ENCODE measurements at regions not wholly inside any gene's neighbourhood (a gene's known extent, or its start where the extent isn't known, plus 50 kb on each side); places are given as distances from the start of the nearest gene placed in this dataset.
"Not testable (repeated sequence)": the region's sequence is repeated elsewhere in the genome, so short reads cannot be mapped to it uniquely, and the experiment has no call there.

DNA sequence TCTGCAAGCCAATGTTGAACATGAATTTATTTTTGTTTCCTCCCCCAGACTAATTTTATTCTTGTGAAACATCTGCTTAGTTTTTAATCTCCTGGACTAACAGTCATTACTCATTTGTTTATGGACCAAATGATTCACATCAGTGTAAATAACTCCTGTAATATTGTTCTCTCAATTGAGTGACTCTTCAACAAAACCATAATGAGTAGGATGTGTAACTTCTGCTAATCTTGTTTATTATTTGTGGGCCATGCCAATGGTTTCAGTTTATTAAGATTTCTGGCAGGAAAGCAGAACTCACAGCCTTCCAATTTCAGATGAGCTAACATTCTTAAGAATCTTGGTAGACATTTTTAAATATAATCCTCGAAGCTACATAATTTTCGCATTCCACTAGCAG is 1216.3 kb upstream of the GOT2 start:
- TF ChIP-seq, protein P1, sequence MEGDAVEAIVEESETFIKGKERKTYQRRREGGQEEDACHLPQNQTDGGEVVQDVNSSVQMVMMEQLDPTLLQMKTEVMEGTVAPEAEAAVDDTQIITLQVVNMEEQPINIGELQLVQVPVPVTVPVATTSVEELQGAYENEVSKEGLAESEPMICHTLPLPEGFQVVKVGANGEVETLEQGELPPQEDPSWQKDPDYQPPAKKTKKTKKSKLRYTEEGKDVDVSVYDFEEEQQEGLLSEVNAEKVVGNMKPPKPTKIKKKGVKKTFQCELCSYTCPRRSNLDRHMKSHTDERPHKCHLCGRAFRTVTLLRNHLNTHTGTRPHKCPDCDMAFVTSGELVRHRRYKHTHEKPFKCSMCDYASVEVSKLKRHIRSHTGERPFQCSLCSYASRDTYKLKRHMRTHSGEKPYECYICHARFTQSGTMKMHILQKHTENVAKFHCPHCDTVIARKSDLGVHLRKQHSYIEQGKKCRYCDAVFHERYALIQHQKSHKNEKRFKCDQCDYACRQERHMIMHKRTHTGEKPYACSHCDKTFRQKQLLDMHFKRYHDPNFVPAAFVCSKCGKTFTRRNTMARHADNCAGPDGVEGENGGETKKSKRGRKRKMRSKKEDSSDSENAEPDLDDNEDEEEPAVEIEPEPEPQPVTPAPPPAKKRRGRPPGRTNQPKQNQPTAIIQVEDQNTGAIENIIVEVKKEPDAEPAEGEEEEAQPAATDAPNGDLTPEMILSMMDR (IDR thresholded peaks at IDR 0.05): no peak
- H3K4me3 ChIP-seq (replicated peaks in 1 of 3): no peak overlapping the region
- H3K27ac ChIP-seq: no peak overlapping the region
- H3K4me1 ChIP-seq: no peaks in the 10 kb centered on the region
- H3K9me3 ChIP-seq: no peaks in the 10 kb centered on the region
- WGBS, 2 donors: 83 to 89% methylated on average over 2 of the region's 2 CpGs
- intact Hi-C loops (cut with DNase I): no loop called here
- DNase-seq: no peak
- H3K27me3 ChIP-seq: no peaks in the 10 kb centered on the region
- no peaks in the 10 kb centered on the region for H3K36me3 ChIP-seq

- H3K4me3 ChIP-seq (replicated peaks in 1 of 3); H3K4me1 ChIP-seq; H3K27me3 ChIP-seq; intact Hi-C loops (cut with DNase I); H3K27ac ChIP-seq; DNase-seq; H3K36me3 ChIP-seq; H3K9me3 ChIP-seq: not testable (repeated sequence)
- WGBS, 2 donors: 67 to 85% methylated on average over 5 of the region's 5 CpGs
Observed at GRCh38 chr16:59944041-59944440, 1209.9 kb upstream of the GOT2 start.

DNA sequence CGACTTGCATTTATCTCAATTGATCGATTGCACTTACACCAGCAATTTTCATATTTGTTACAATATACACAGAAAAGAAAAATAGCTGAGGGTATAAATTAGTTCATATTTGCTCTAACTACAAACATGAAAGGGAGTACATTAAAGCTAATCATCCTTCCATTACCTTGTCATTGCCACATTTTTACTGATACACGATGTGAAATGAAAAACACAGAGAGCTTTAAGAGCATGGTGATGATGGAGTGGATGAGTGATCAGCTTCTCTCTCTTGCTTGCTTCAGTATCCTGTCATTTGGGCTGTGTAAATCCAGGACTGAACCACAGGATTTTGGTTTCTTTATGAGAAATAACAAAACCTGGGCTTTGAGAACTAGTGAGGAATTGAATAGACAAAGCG is 1207.5 kb upstream of the GOT2 start:
- Histone ChIP-seq H3K36me3 (no peaks in the 10 kb centered on the region), H3K4me3 (replicated peaks in 1 of 3) (no peak overlapping the region), H3K9me3 (no peaks in the 10 kb centered on the region), H3K27me3 (no peaks in the 10 kb centered on the region), H3K27ac (no peak overlapping the region), H3K4me1 (no peaks in the 10 kb centered on the region)
- WGBS, 2 donors: 84 to 86% methylated on average over 4 of the region's 4 CpGs
- intact Hi-C loops (cut with DNase I): no loop called here
- no peak for DNase-seq
- TF ChIP-seq POLR2A (IDR thresholded peaks at IDR 0.05): no peak
- TF ChIP-seq, protein P1 (IDR thresholded peaks at IDR 0.05): no peak

- DNase-seq: no peak
- WGBS, 2 donors: 66 to 67% methylated on average over 2 of the region's 2 CpGs
- H3K4me1 ChIP-seq: no peaks in the 10 kb centered on the region
- no peaks in the 10 kb centered on the region for H3K9me3 ChIP-seq
- no peak overlapping the region for H3K4me3 ChIP-seq (replicated peaks in 1 of 3)
- no peak for TF ChIP-seq POLR2A (IDR thresholded peaks at IDR 0.05)
- TF ChIP-seq, protein P1 (IDR thresholded peaks at IDR 0.05): no peak
- no peaks in the 10 kb centered on the region for H3K36me3 ChIP-seq
- intact Hi-C loops (cut with DNase I): no loop called here
- no peaks in the 10 kb centered on the region for H3K27me3 ChIP-seq
- no peak overlapping the region for H3K27ac ChIP-seq
Observed at GRCh38 chr16:59920054-59920453, 1185.9 kb upstream of the GOT2 start.

DNA sequence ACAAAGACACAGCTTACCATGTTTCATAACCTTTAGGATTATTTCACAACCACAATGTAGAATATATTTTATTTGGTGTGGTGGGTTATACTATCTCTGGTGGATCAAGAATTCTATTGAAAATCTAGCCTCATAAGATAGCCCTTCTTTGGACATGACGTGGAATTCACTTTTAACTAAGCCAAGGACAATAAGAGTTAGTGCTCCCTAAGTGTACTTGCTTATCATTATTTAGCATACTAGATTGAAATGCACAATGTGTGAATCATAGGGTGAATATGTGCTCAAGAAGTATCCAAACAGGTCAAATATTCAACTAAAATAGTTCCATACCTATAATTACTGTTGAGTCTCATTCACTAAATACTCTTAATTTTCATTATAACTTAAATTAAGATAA is 1179.5 kb upstream of the GOT2 start:
- Histone ChIP-seq H3K9me3 (no peaks in the 10 kb centered on the region), H3K27me3 (no peaks in the 10 kb centered on the region), H3K27ac (no peak overlapping the region), H3K4me3 (replicated peaks in 1 of 3) (no peak overlapping the region), H3K4me1 (no peaks in the 10 kb centered on the region), H3K36me3 (no peaks in the 10 kb centered on the region)
- DNase-seq: no peak
- TF ChIP-seq POLR2A (IDR thresholded peaks at IDR 0.05): no peak
- TF ChIP-seq, protein P1 (IDR thresholded peaks at IDR 0.05): no peak
- intact Hi-C loops (cut with DNase I): no loop called here
- WGBS, 2 donors: 69 to 71% methylated on average over 1 of the region's 1 CpG

DNA sequence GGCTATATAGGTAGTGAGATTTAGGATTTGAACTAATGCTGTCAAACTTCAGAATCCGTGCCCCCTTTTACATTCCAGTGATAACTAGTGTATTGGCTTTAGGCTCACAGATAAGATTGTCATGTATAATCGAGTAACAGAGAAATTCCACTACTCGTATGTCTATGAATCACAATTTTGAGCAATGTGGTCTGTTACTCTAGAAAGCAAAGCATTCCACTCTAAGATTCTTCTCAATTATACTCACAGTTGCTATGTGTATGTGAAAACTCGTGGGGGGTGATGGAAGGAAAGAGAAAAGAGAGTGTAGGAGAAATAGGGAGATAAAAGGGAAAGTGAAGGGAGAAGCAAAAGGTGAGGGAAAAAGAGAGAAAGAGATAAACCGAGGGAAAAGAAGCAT is 1175.1 kb upstream of the GOT2 start:
- WGBS, 2 donors: 65 to 69% methylated on average over 5 of the region's 5 CpGs
- TF ChIP-seq POLR2A (IDR thresholded peaks at IDR 0.05): no peak
- TF ChIP-seq, protein P1 (IDR thresholded peaks at IDR 0.05): no peak
- Histone ChIP-seq H3K36me3 (no peaks in the 10 kb centered on the region), H3K4me3 (replicated peaks in 1 of 3) (no peak overlapping the region), H3K9me3 (no peaks in the 10 kb centered on the region), H3K4me1 (no peaks in the 10 kb centered on the region), H3K27ac (no peak overlapping the region), H3K27me3 (no peaks in the 10 kb centered on the region)
- intact Hi-C loops (cut with DNase I): no loop called here
- no peak for DNase-seq
